PFSK-1 (cell line): ENCODE measurements at regions not wholly inside any gene's neighbourhood (a gene's known extent, or its start where the extent isn't known, plus 50 kb on each side); places are given as distances from the start of the nearest gene placed in this dataset.

Experiments used
- FOXP2 ChIP-seq: optimal IDR thresholded peaks from 2 replicates; pipeline ENCODE3; 2011; ENCODE audit warnings: borderline replicate concordance, control low read depth, inconsistent platforms; ENCODE audit not compliant: insufficient read depth; ENCODE audit errors: extremely low read length, extremely low read depth
- POLR2AphosphoS5 ChIP-seq: IDR thresholded peaks from 2 replicates; pipeline ENCODE4 v1.6.1; 2012; ENCODE audit warnings: low read depth, mild to moderate bottlenecking, control low read depth, low read length, moderate library complexity
- SIN3A ChIP-seq: IDR thresholded peaks from 2 replicates; pipeline ENCODE4 v1.6.1; 2012; ENCODE audit warnings: mild to moderate bottlenecking, low read length, moderate library complexity, borderline replicate concordance; ENCODE audit not compliant: insufficient read depth
- TAF1 ChIP-seq: IDR thresholded peaks from 2 replicates; pipeline ENCODE4 v1.6.1; 2012; ENCODE audit warnings: low read length, control low read depth, borderline replicate concordance; ENCODE audit not compliant: insufficient read depth
- TF ChIP-seq, protein P1 (sequence below), 2 experiments: IDR thresholded peaks; 2 replicates each; pipeline versions ENCODE4 v1.6.1 to v1.8.0; 2011 to 2012; ENCODE audit warnings: low read depth in 2 of 2, low read length in 2 of 2, control low read depth in 1 of 2, inconsistent platforms in 1 of 2, mild to moderate bottlenecking in 1 of 2, moderate library complexity in 1 of 2; ENCODE audit not compliant: insufficient read depth in 1 of 2

DNA sequence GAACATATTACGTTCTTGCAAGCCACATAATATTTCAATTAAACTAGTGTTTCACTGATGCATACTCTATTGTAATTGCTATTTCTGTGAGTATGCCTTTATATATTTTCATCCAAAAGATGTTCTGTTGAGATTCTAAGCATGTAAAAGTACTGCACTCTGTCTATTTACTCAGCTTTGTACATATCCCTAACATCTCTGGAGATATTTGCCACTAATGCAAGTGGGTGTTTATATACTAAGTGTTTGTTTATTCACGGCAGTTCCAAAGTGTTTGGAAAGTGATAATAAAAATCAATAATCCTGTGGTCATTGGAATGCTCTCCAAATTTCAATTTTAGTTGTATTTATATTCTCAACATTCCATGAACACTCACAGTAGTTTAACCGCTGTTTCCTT, 1989.0 kb downstream of the C4orf33 start:
- no peak for TF ChIP-seq FOXP2
- no peak for TF ChIP-seq TAF1
- TF ChIP-seq POLR2AphosphoS5 = no peak
- no peak for TF ChIP-seq SIN3A
- TF ChIP-seq, protein P1, sequence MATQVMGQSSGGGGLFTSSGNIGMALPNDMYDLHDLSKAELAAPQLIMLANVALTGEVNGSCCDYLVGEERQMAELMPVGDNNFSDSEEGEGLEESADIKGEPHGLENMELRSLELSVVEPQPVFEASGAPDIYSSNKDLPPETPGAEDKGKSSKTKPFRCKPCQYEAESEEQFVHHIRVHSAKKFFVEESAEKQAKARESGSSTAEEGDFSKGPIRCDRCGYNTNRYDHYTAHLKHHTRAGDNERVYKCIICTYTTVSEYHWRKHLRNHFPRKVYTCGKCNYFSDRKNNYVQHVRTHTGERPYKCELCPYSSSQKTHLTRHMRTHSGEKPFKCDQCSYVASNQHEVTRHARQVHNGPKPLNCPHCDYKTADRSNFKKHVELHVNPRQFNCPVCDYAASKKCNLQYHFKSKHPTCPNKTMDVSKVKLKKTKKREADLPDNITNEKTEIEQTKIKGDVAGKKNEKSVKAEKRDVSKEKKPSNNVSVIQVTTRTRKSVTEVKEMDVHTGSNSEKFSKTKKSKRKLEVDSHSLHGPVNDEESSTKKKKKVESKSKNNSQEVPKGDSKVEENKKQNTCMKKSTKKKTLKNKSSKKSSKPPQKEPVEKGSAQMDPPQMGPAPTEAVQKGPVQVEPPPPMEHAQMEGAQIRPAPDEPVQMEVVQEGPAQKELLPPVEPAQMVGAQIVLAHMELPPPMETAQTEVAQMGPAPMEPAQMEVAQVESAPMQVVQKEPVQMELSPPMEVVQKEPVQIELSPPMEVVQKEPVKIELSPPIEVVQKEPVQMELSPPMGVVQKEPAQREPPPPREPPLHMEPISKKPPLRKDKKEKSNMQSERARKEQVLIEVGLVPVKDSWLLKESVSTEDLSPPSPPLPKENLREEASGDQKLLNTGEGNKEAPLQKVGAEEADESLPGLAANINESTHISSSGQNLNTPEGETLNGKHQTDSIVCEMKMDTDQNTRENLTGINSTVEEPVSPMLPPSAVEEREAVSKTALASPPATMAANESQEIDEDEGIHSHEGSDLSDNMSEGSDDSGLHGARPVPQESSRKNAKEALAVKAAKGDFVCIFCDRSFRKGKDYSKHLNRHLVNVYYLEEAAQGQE (IDR thresholded peaks at IDR 0.05; ENCODE audit: insufficient read depth in 1 of 2, low read depth in 2 of 2, low read length in 2 of 2) = no peak

DNA sequence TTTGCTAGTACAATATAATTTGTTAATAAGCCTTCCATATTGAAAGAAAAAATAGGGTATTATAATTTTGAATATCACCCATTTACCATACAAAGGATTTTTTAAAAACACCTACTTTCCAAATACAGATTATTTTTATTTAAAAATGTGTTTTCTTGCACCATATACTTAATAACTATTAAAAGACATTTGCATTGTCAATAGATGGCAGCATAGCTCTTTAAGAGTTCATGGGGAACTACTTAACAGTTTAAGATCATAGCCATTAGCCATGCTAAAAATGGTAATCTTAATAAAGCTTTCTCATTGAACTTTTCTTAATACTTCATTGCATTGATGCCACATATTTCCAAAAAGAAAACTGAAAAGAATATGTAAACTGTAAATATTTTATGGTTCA, 1995.9 kb downstream of the C4orf33 start:
- TF ChIP-seq SIN3A (no peak), TAF1 (no peak), POLR2AphosphoS5 (no peak), FOXP2 (no peak)
- TF ChIP-seq, protein P1 (IDR thresholded peaks at IDR 0.05; ENCODE audit: insufficient read depth in 1 of 2, low read depth in 2 of 2, low read length in 2 of 2) = no peak

DNA sequence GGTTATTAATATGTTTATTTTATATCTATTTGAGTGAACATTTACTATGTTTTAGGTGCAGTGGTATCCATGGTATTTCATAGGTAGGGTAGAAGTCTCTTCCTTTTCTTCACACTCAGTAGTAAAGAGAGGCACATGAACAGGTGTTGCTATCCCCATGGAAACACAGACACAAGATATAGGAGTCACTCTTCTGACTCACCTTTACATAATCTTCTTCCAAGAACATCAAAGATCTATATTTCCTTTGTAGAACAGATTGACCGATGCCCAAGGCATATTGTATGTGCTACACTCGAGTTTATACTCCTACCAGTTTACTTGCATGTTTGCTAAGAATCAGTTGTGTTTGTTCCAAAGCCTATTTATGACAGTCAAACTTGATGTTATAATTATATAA, 1997.4 kb downstream of the C4orf33 start:
- TF ChIP-seq FOXP2 = no peak
- no peak for TF ChIP-seq TAF1
- TF ChIP-seq SIN3A = no peak
- TF ChIP-seq, protein P1 (IDR thresholded peaks at IDR 0.05; ENCODE audit: insufficient read depth in 1 of 2, low read depth in 2 of 2, low read length in 2 of 2) = no peak
- TF ChIP-seq POLR2AphosphoS5 = no peak

DNA sequence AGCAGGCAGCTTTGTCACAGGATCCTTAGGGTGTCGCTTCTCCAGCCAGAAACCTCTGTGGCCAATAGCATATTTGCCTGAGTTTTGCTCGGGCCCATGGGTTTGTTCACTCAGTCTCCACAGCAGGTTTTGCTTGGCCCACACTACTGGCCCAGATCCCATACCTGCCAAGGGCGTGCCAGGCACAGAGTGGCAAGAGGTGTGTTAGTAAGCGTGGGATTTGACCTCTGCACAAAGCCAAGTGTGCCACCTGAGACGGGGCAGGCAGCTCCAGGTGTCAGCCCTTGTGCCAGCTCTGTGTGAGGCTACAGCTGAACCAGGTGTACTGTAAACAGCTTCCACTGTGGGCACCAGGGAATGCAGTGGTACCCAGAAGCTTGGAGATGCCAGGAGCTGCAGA, 2003.0 kb downstream of the C4orf33 start:
- no peak for TF ChIP-seq POLR2AphosphoS5
- TF ChIP-seq SIN3A = no peak
- TF ChIP-seq, protein P1 (IDR thresholded peaks at IDR 0.05; ENCODE audit: insufficient read depth in 1 of 2, low read depth in 2 of 2, low read length in 2 of 2) = no peak
- no peak for TF ChIP-seq FOXP2
- no peak for TF ChIP-seq TAF1

DNA sequence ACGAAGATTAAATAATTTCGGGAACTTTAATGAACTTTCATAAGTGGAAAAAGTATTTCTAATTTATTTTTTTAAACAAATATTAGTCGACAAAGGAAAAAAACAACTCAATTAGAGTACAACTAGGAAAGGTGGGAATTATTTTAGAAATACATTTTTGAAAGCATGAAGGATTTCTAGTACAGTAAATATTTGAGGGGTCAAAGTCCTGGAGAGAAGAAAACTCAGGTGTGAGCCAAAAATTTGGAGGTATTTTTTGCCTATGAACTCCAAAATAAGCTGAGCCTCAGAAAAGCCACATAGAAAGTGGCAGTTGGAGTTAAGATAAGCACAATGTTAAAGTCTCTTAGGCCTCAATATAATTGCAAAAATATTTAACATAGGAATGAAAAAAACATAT, 2017.3 kb downstream of the C4orf33 start:
- TF ChIP-seq, protein P1 (IDR thresholded peaks at IDR 0.05; ENCODE audit: insufficient read depth in 1 of 2, low read depth in 2 of 2, low read length in 2 of 2) = no peak
- TF ChIP-seq POLR2AphosphoS5 (no peak), FOXP2 (no peak), SIN3A (no peak), TAF1 (no peak)
